Activated CD4-positive, alpha-beta T cell treated with anti-CD3 and anti-CD28 coated beads, Interleukin-2, Interleukin-4, amounts not matched to agents 100 ng/mL and 50 ng/mL, durations not matched to agents 16 hours and 8 hours (primary cell): ENCODE measurements at regions not wholly inside any gene's neighbourhood (a gene's known extent, or its start where the extent isn't known, plus 50 kb on each side); places are given as distances from the start of the nearest gene placed in this dataset.
"Not testable (repeated sequence)": the region's sequence is repeated elsewhere in the genome, so short reads cannot be mapped to it uniquely, and the experiment has no call there.

Experiments
- DNase-seq: peaks from one replicate; pipeline ENCODE4 v3.0.0-alpha.2; 2020; ENCODE audit warnings: low spot score

GRCh38 chr3:139134678-139135372, 90.1 kb upstream of the PRR23C start:
- no peak for DNase-seq

- no peak for DNase-seq
These were observed 91.0 kb upstream of the PRR23C start for GRCh38 chr3:139135657-139136056.

DNA sequence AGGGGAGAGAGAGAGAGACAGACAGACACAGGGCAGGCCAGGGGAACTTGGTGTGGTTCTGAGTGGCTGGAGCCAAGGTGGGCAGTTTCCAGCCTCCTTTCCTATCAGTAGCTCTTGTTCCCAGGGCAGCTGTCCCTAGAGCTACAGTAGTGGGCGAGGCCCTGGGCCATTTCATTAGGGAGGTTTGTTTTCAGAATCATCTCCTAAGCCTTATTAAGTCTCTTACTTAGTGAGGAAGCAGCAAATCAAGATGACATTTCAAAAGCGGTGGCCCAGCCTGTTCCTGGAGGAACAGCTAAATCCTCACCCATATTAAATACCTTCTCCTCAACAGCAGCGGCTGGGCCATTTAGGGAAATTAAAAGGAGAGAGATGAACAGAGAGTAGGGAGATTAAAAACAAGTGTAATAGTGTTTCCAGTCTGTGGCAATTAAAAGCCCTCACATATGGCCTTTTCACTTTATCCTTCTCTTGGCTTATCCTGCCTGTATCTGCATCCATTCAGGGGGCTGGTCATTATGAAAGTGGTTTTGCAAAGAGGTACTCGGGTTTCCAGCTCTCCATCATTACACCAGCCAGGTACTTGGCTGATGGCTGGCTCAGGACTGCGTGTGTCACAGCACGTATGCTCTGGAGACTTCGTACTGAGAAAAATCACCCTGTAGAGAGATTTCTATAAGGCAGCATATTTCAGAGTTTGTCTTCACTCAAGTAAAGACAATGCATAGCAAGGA, 91.9 kb upstream of the PRR23C start:
- DNase-seq, result no peak

- no peak for DNase-seq
These were observed 95.9 kb upstream of the PRR23C start for GRCh38 chr3:139140553-139140952.

- not testable (repeated sequence) for DNase-seq
These were observed 101.3 kb upstream of the PRR23C start for GRCh38 chr3:139145980-139146379.

- no peak for DNase-seq
These were observed 106.8 kb upstream of the PRR23C start for GRCh38 chr3:139151530-139151929.

DNA sequence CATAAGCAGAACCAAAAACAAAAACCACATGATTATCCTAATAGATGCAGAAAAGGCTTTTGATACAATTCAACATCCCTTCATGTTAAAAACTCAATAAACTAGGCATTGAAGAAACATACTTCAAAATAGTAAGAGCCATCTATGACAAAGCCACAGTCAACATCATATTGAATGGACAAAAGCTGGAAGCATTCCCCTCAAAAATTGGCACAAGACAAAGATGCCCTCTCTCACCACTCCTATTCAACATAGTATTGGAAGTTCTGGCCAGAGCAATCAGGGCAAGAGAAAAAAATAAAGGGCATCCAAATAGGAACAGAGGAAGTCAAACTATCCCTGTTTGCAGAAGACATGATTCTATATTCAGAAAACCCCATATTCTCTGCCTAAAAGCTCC, 108.7 kb upstream of the PRR23C start:
- not testable (repeated sequence) for DNase-seq

DNA sequence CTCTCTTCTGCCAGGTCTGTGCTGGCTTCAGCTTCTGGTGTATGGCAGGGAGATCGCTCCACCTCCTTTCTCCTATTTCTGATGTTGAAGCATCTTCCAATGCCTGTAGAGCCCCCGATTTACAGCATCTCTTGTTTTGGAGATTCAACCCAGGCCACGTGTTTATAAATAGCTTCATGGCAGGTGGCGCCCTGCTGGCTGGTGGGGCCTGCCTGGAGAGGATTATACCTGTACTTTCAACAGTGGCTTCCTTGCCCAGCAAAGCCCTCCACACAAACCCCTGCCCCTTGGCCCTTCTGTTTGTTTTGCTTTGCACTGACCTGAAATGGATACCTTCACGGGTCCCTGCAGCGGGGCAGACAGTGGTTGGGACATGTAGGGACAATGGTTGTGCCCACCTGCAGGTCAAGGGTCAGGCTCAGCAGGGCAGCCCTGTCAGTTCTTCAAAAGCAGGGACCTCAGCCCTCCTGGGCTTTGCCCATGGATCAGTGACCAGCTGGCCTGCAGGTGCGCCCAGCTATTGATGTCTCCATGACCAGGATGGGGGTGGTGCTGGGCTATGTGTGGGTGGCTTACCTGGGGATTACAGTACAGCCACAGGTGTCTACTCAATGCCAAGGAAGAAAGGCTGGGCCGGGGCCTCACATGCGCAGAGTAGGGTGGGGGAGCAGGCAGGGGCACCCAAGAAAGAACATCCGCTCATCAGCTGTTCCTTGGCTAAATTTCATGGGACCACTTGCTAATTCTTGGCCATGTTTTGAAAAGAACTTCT, 112.7 kb upstream of the PRR23C start:
- no peak for DNase-seq

GRCh38 chr3:139159356-139159755, 114.7 kb upstream of the PRR23C start:
- DNase-seq, result no peak

DNA sequence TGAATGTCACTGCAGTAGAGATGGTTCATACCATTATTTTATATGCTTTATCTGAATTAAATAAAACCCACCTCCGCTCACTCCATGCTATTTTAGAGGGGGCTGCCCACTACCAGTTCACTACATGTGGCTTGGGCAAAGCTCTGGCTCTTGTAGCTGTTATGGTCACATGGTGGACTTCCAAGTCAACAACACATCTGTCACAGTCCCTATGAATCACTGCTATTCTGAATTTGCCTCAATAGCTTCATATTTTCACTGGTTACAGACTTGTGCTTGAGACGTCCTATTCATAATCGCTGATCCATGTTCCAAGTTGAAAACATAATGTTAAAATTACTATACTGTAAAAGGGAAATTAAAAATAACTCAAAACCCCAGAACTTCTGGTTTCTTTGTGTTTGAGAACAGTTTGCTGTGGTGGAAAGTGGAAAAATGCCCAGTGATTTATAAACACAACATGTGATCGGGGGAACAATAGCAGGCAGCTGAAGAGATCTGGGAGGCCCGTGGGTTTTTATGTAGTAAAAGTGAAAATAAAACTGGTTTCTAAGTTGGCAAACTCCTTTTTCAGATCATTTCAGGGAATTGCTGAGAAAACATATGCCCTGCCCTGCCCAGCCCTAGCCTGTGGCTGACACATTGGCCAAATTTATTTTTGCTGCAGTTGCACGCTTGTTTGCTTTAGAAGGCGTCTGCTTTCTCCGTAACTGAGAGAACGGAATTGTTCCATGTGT, 128.8 kb upstream of the PRR23C start:
- DNase-seq, result peak; percentile 17

DNA sequence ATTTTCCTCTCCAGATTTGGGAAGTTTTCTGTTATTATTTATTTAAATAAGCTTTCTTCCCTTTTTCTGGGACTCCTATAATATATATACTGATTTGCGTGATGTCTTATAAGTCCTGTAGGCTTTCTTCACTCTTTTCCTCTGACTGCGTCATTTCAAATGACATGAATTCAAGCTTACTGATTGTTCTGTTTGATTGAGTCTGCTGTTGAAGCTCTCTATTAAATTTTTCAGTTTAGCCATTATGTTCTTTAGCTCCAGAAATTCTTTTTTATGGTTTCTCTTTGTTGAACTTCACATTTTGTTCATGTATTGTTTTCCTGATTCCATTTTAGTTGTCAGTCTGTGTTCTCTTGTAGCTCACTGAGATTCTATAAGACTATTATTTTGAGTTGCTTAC, 135.8 kb upstream of the PRR23C start:
- no peak for DNase-seq

- no peak for DNase-seq
These were observed 137.5 kb upstream of the PRR23C start for GRCh38 chr3:139182143-139182542.

DNA sequence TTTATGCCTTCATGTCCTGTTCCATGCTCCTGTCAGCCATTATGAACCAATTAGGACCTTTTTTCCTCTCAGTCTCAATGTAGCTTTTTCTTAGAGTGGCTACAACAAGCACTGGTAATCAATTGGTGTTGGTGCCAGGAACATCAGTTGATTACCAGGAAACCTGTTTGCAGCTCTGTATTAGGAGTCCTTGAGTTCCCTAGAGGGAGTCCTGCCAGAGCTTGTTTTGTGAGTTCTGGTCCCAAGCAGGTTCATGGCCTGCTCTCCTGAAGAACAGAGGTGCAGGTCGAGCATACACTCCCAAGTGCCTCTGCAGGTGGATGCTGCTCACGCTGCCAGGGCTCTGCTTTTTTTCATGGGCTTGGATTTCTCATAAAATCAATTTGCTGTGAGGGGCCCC, 137.9 kb upstream of the PRR23C start:
- no peak for DNase-seq

GRCh38 chr3:139185527-139185926, 140.8 kb upstream of the PRR23C start:
- DNase-seq, result no peak

- no peak for DNase-seq
These were observed 142.5 kb upstream of the PRR23C start for GRCh38 chr3:139187154-139187553.

DNA sequence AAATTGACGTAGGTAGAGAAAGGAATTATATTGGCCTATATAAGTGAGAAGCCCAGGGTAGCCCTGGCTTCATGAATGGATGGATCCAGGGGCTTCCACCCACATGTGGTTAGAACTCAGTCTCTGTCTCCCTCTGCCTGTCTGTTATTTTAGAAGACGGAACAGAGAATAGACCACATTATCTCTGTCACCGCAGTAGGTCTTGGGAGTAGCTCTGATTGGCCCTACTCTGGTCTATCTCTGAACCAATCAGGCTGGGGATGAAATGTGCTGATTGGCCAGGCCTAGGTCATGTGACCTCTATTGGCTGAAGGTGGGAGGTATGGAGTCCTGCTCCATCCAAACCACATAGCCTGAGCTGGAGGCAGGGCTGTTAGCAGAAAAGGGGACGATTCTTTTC, 143.0 kb upstream of the PRR23C start:
- DNase-seq, result no peak

DNA sequence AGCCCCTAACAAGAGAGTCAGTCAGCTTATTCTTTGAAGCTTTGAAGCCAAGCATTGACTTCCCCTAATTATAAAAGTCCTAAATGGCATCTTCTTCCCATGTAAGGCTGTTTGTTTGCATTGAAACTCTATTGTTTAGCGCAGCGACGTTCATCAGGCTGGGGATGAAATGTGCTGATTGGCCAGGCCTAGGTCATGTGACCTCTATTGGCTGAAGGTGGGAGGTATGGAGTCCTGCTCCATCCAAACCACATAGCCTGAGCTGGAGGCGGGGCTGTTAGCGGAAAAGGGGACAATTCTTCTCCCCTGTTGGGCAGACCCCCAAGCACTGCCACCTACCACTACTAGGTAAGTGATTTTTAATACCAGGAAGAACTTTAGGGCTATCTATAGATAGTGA, 145.3 kb upstream of the PRR23C start:
- no peak for DNase-seq

DNA sequence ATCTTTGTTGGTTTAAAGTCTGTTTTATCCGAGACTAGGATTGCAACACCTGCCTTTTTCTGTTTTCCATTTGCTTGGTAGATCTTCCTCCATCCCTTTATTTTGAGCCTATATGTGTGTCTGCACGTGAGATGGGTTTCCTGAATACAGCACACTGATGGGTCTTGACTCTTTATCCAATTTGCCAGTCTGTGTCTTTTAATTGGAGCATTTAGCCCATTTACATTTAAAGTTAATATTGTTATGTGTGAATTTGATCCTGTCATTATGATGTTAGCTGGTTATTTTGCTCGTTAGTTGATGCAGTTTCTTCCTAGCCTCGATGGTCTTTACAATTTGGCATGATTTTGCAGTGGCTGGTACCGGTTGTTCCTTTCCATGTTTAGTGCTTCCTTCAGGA, 149.4 kb upstream of the MRPS22 start:
- not testable (repeated sequence) for DNase-seq

DNA sequence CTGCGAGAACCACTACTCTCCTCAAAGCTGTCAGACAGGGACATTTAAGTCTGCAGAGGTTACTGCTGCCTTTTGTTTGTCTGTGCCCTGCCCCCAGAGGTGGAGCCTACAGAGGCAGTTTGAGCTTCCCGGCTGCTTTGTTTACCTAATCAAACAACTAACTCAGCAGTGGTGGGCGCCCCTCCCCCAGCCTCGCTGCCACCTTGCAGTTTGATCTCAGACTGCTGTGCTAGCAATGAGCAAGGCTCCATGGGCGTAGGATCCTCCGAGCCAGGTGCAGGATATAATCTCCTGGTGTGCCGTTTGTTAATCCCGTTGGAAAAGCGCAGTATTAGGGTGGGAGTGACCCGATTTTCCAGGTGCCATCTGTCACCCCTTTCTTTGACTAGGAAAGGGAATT, 147.7 kb upstream of the MRPS22 start:
- not testable (repeated sequence) for DNase-seq

- DNase-seq, result no peak
These were observed 146.6 kb upstream of the MRPS22 start for GRCh38 chr3:139197251-139197650.

GRCh38 chr3:139198186-139198585, 145.6 kb upstream of the MRPS22 start:
- no peak for DNase-seq

DNA sequence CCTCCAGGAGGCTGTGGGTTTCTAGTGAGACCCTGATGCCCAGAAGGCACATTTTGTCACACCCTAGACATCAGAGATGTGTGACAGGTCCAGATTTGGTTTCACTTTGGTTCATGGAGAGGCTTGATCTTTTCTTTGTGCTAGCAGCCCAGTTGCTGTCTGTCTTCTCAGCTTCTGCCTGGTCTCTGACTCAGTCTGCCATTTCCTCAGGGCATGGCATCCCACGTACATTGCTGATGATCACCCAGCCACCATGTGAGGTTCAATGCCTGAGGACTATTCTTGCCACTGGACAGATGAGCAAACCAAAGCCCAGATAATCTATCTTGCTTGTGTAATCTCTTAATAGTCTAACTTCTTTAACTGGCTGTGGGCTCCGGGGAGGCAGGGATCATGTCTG, 144.9 kb upstream of the MRPS22 start:
- DNase-seq, result no peak
